Natural killer cell (primary cell): ENCODE measurements at regions not wholly inside any gene's neighbourhood (a gene's known extent, or its start where the extent isn't known, plus 50 kb on each side); places are given as distances from the start of the nearest gene placed in this dataset.

Experiments used
- ATAC-seq, 3 donors: fragments of 150-1000 bp in 2 of 3; fragments of 200-7000 bp in 1 of 3; cut with Tn5 transposase; 1 replicate in 1 of 3; 2 replicates in 2 of 3; pipeline ENCODE4 v1.10.0; 2021; ENCODE audit warnings: mild to moderate bottlenecking in 2 of 3, moderate library complexity in 2 of 3
- DNase-seq, 2 donors: peaks; one replicate each; pipeline versions ENCODE4 v3.0.0 to v3.0.0-alpha.2; 2013 to 2021; ENCODE audit warnings: mixed read lengths in 1 of 2
- H3K27ac ChIP-seq: one replicate; pipeline ENCODE4 v1.5.1; 2013; ENCODE audit warnings: mild to moderate bottlenecking, low read length
- H3K27me3 ChIP-seq: one replicate; pipeline ENCODE4 v1.6.1; 2013; ENCODE audit warnings: low read length; ENCODE audit not compliant: control insufficient read depth, insufficient read depth
- H3K36me3 ChIP-seq: one replicate; pipeline ENCODE4 v1.6.1; 2013; ENCODE audit warnings: low read length; ENCODE audit not compliant: control insufficient read depth, insufficient read depth
- H3K4me1 ChIP-seq: one replicate; pipeline ENCODE4 v1.6.1; 2013; ENCODE audit warnings: low read length; ENCODE audit not compliant: control insufficient read depth, insufficient read depth
- H3K4me3 ChIP-seq: one replicate; pipeline ENCODE4 v1.5.1; 2013; ENCODE audit warnings: low read length
- H3K9me3 ChIP-seq: one replicate; pipeline ENCODE4 v1.6.1; 2013; ENCODE audit warnings: low read length; ENCODE audit not compliant: control insufficient read depth, insufficient read depth
- H3K27ac Mint-ChIP-seq, 2 donors: one replicate each; pipeline ENCODE4 v1.8.0; 2022; ENCODE audit warnings: mild to moderate bottlenecking in 2 of 2, mixed read lengths in 2 of 2, moderate library complexity in 1 of 2
- H3K27me3 Mint-ChIP-seq, 2 donors: one replicate each; pipeline ENCODE4 v1.8.0; 2022; ENCODE audit warnings: low read depth in 2 of 2, mixed read lengths in 2 of 2
- H3K36me3 Mint-ChIP-seq: one replicate; pipeline ENCODE4 v1.8.0; 2022; ENCODE audit warnings: mixed read lengths
- H3K4me1 Mint-ChIP-seq, 2 donors: one replicate each; pipeline ENCODE4 v1.8.0; 2022; ENCODE audit warnings: mixed read lengths in 2 of 2
- H3K4me3 Mint-ChIP-seq: one replicate; pipeline ENCODE4 v1.8.0; 2022; ENCODE audit warnings: mild to moderate bottlenecking, moderate library complexity, mixed read lengths
- H3K9me3 Mint-ChIP-seq, 2 donors: one replicate each; pipeline ENCODE4 v1.8.0; 2022; ENCODE audit warnings: mixed read lengths in 2 of 2
- WGBS: methylation state at CpG from one replicate; pipeline ENCODE4 v1.1.7; 2013; ENCODE audit warnings: missing lambda C conversion rate; ENCODE audit not compliant: insufficient coverage; 5-methylcytosine and 5-hydroxymethylcytosine counted together
- intact Hi-C: fragments of 100-400 bp; cut with micrococcal nuclease; formaldehyde crosslinking; loops from one replicate; pipeline ENCODE4 v1.14.2; 2022
- TF ChIP-seq, protein P1 (sequence below): fragments of 200-600 bp; IDR thresholded peaks from one replicate; pipeline ENCODE4 v1.8.0; 2022; ENCODE audit warnings: antibody characterized with exemption

DNA sequence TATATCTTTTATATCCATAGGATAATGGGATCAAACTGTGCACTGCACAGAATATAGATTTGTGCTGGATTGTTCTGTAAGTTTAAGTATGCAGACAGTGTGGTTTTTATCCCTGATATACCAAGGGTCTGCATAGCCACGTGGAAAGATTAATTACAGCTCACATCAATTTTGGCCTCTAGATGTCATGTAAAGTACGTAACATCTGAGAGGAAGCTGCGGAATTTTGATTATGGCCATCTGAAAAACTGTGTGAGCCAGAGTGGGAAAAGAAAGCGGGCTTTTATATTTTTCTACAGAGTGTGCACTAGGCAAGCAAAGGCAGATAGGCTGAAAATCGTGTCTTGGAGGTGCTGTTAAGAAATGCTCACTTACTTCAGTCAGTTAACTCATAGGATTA lies 562.7 kb downstream of the GBE1 start:
- DNase-seq: no peak
- Mint-ChIP-seq H3K36me3 (no peaks in the 10 kb centered on the region), H3K9me3 (peaks cover 2 to 7% of the 10 kb centered on the region in 2 donors), H3K27ac (no peak overlapping the region), H3K4me3 (no peak overlapping the region), H3K27me3 (no peaks in the 10 kb centered on the region), H3K4me1 (no peaks in the 10 kb centered on the region)
- no peak overlapping the region for H3K27ac ChIP-seq
- no peaks in the 10 kb centered on the region for H3K4me1 ChIP-seq
- no peaks in the 10 kb centered on the region for H3K27me3 ChIP-seq
- no peaks in the 10 kb centered on the region for H3K36me3 ChIP-seq
- no peak overlapping the region for H3K4me3 ChIP-seq
- 66% methylated on average over 5 of the region's 5 CpGs for WGBS
- intact Hi-C loops: no loop called here
- H3K9me3 ChIP-seq: peaks cover 2% of the 10 kb centered on the region
- TF ChIP-seq, protein P1, sequence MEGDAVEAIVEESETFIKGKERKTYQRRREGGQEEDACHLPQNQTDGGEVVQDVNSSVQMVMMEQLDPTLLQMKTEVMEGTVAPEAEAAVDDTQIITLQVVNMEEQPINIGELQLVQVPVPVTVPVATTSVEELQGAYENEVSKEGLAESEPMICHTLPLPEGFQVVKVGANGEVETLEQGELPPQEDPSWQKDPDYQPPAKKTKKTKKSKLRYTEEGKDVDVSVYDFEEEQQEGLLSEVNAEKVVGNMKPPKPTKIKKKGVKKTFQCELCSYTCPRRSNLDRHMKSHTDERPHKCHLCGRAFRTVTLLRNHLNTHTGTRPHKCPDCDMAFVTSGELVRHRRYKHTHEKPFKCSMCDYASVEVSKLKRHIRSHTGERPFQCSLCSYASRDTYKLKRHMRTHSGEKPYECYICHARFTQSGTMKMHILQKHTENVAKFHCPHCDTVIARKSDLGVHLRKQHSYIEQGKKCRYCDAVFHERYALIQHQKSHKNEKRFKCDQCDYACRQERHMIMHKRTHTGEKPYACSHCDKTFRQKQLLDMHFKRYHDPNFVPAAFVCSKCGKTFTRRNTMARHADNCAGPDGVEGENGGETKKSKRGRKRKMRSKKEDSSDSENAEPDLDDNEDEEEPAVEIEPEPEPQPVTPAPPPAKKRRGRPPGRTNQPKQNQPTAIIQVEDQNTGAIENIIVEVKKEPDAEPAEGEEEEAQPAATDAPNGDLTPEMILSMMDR: no peak
- ATAC-seq: no peak

DNA sequence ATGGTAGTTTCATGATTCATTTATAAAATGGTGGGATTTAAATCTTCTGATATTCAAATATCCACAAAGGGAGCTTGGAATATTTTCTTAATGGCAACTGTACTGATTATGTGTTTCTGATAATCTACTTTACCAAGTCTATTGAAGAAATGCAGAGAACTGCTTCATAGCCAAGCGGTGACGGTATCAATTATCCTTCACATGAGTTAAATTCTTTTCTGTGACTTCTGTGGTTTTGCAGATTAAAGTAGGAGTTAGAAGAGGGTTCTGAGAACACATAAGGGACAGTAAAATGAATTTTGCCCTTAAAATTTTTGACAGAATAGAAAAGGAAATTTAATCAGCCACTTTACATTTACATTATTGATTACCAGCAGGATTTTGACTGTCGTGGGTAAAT lies 563.2 kb downstream of the GBE1 start:
- H3K9me3 Mint-ChIP-seq: peaks cover 2 to 7% of the 10 kb centered on the region in 2 donors
- TF ChIP-seq, protein P1: no peak
- intact Hi-C loops: no loop called here
- DNase-seq: no peak
- no peaks in the 10 kb centered on the region for H3K4me1 ChIP-seq
- ATAC-seq: no peak
- H3K27ac Mint-ChIP-seq: no peak overlapping the region
- H3K27me3 Mint-ChIP-seq: no peaks in the 10 kb centered on the region
- H3K9me3 ChIP-seq: no peaks in the 10 kb centered on the region
- no peaks in the 10 kb centered on the region for H3K36me3 ChIP-seq
- WGBS: 85% methylated on average over 2 of the region's 3 CpGs
- no peaks in the 10 kb centered on the region for H3K4me1 Mint-ChIP-seq
- no peaks in the 10 kb centered on the region for H3K27me3 ChIP-seq
- no peak overlapping the region for H3K4me3 Mint-ChIP-seq
- no peak overlapping the region for H3K27ac ChIP-seq
- no peak overlapping the region for H3K4me3 ChIP-seq
- H3K36me3 Mint-ChIP-seq: no peaks in the 10 kb centered on the region

DNA sequence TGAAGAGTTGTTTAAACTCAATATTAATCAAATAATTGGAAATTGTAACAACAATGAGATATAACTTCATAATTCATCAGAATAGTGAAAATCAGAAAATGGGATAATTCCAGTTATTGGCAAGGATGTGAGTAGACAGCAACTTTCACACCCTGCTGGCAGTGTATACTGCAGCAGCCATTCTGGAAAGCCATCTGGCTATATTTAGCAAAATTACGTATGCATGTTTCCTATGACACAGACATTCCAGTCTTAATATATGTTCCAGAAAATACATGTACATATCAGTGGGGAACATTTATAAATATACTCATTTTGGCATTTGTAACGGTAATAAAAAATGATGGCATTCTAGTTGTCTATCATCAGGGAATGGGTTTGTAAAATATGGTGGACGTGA lies 564.1 kb downstream of the GBE1 start:
- H3K9me3 ChIP-seq: no peaks in the 10 kb centered on the region
- H3K4me1 ChIP-seq: no peaks in the 10 kb centered on the region
- Mint-ChIP-seq H3K9me3 (peaks cover 2 to 4% of the 10 kb centered on the region in 2 donors), H3K36me3 (no peaks in the 10 kb centered on the region), H3K4me3 (no peak overlapping the region), H3K27ac (no peak overlapping the region), H3K27me3 (no peaks in the 10 kb centered on the region), H3K4me1 (no peaks in the 10 kb centered on the region)
- no peak for DNase-seq
- WGBS: 100% methylated on average over 2 of the region's 3 CpGs
- TF ChIP-seq, protein P1: no peak
- intact Hi-C loops: no loop called here
- no peak overlapping the region for H3K27ac ChIP-seq
- H3K36me3 ChIP-seq: no peaks in the 10 kb centered on the region
- H3K4me3 ChIP-seq: no peak overlapping the region
- H3K27me3 ChIP-seq: no peaks in the 10 kb centered on the region
- no peak for ATAC-seq

DNA sequence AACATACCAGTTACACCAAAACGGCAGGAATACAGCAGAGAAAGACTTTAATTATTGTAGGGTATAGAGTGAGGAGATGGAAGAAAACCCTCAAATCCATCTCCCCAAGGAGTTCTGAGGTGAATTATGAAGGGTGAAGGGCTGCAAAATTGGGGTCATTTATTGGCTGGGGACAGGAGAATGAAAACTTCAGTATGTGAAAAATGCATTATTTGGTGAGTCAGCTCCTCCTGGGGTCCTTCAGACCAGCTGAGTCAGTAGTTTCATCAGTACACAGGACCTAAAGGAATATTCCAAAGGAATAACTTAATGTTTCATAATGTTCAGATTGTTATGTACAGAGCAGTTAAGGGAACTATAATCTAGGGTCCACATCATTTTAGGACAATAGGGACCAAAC lies 566.0 kb downstream of the GBE1 start:
- TF ChIP-seq, protein P1: no peak
- intact Hi-C loops: no loop called here
- no peaks in the 10 kb centered on the region for H3K36me3 ChIP-seq
- Mint-ChIP-seq H3K9me3 (peaks cover 6% of the 10 kb centered on the region in 2 donors), H3K4me1 (no peaks in the 10 kb centered on the region), H3K36me3 (no peaks in the 10 kb centered on the region), H3K27ac (no peak overlapping the region), H3K4me3 (no peak overlapping the region), H3K27me3 (no peaks in the 10 kb centered on the region)
- DNase-seq (no peak), ATAC-seq (no peak)
- no peak overlapping the region for H3K27ac ChIP-seq
- H3K9me3 ChIP-seq: no peaks in the 10 kb centered on the region
- WGBS: no CpG with 5 or more reads among the region's 1 CpG
- no peak overlapping the region for H3K4me3 ChIP-seq
- no peaks in the 10 kb centered on the region for H3K4me1 ChIP-seq
- no peaks in the 10 kb centered on the region for H3K27me3 ChIP-seq
